Colonic mucosa (tissue), 4 donors: ENCODE measurements at regions not wholly inside any gene's neighbourhood (a gene's known extent, or its start where the extent isn't known, plus 50 kb on each side); places are given as distances from the start of the nearest gene placed in this dataset.
"Not testable (repeated sequence)": the region's sequence is repeated elsewhere in the genome, so short reads cannot be mapped to it uniquely, and the experiment has no call there.

Experiments used
- DNase-seq: peaks from one replicate; pipeline ENCODE4 v3.0.0-alpha.2; 2020
- H3K27ac ChIP-seq: fragments of 200-600 bp; one replicate; pipeline ENCODE4 v1.8.0; 2021
- H3K27me3 ChIP-seq: fragments of 200-600 bp; one replicate; pipeline ENCODE4 v1.8.0; 2021
- H3K36me3 ChIP-seq: fragments of 200-600 bp; one replicate; pipeline ENCODE4 v1.8.0; 2021
- H3K4me1 ChIP-seq: fragments of 200-600 bp; one replicate; pipeline ENCODE4 v1.8.0; 2021; ENCODE audit warnings: mild to moderate bottlenecking
- H3K4me3 ChIP-seq: fragments of 200-600 bp; one replicate; pipeline ENCODE4 v1.8.0; 2021
- H3K9ac ChIP-seq, 2 donors: one replicate each; pipeline ENCODE4 v1.7.0; 2013; ENCODE audit warnings: control low read depth in 2 of 2, low read depth in 2 of 2, low read length in 2 of 2
- H3K9me3 ChIP-seq: fragments of 200-600 bp; one replicate; pipeline ENCODE4 v1.8.0; 2021
- CTCF ChIP-seq: fragments of 200-600 bp; IDR thresholded peaks from one replicate; pipeline ENCODE4 v1.8.0; 2022; ENCODE audit warnings: antibody characterized with exemption, mild to moderate bottlenecking
- intact Hi-C: fragments of 100-400 bp; cut with DNase I; formaldehyde crosslinking; loops from one replicate; pipeline ENCODE4 v1.14.1; 2022
- donor health status: healthy.
- donor health status: DM: no; HTN: no; CAD: no.
- donor health status: DM: no; HTN: no; CAD: no.

- Histone ChIP-seq H3K36me3 (no peaks in the 10 kb centered on the region), H3K9ac (no peak overlapping the region), H3K4me3 (no peak overlapping the region), H3K4me1 (no peaks in the 10 kb centered on the region), H3K9me3 (no peaks in the 10 kb centered on the region), H3K27me3 (no peaks in the 10 kb centered on the region), H3K27ac (no peak overlapping the region)
- TF ChIP-seq CTCF: no peak
- no peak for DNase-seq
- intact Hi-C loops: loop anchor here (5.0 kb wide), 1 partner anchor 575 kb away; no protein-coding TSS in a partner anchor
These were observed 309.2 kb downstream of the PDCD6IP start for GRCh38 chr3:34107669-34108068.

DNA sequence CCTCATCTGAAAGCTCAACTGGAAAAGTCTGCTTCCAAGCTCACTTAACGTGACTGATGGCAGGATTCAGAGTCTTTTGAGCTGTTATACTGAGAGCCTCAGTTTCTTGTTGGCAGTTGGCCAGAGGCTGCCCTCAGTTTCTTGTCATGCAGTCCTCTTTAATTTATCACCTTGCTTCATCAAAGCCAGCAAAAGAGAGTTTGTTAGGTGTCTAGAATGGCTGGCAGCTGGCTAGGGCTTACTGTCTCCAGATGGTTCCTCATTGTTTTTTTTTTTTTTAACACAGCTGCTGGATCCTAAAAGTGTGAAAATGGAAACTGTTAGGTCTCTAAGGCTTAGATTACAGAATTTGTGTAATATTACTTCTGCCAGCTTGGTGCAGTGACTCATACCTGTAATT is 310.6 kb downstream of the PDCD6IP start:
- no peak overlapping the region for H3K4me3 ChIP-seq
- no peak overlapping the region for H3K9ac ChIP-seq
- H3K27ac ChIP-seq: no peak overlapping the region
- no peaks in the 10 kb centered on the region for H3K36me3 ChIP-seq
- no peaks in the 10 kb centered on the region for H3K9me3 ChIP-seq
- no peak for DNase-seq
- H3K27me3 ChIP-seq: no peaks in the 10 kb centered on the region
- no peak for TF ChIP-seq CTCF
- no peaks in the 10 kb centered on the region for H3K4me1 ChIP-seq
- intact Hi-C loops: loop anchor here (5.0 kb wide), 1 partner anchor 573 kb away; no protein-coding TSS in a partner anchor

DNA sequence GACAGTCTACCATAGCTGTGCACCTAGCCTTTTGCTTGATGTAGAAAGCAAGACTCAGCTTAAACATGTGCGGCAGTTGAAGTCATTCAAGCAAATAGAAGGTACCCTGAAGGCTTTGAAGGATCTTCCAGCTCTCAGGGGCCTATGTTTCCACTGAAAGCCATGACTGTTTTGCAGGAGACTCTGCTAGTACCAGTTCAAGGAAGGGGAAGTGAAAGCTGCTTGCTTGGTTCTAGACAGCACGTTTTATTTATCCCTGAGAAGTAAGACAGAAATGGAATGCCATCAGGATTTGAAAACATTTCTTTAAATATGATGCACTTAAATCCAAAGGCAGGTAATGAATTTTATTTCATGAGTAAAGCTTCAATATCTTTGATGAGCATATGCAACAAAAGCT is 311.4 kb downstream of the PDCD6IP start:
- intact Hi-C loops: loop anchor here (5.0 kb wide), 1 partner anchor 572 kb away; no protein-coding TSS in a partner anchor

DNA sequence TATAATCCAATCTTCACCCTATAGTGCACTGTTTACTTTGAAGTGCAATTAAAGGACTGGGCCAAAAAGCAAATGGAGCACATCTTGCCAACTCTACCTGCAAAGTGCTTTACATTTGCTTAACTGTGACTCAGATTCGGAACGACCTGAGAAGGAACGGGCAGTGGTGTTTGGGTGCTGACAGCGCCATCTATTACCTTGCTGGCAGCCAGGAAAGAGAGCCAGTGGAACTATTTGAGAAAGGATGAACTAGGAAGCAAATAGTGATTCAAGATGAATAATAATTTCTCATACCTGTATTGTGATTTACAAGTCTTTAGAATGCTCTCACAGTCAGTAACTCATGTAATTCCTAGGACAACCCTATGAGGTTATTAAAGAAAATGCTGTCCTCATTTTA is 312.9 kb downstream of the PDCD6IP start:
- Histone ChIP-seq H3K36me3 (no peaks in the 10 kb centered on the region), H3K9ac (no peak overlapping the region), H3K9me3 (no peaks in the 10 kb centered on the region), H3K27ac (no peak overlapping the region), H3K4me1 (no peaks in the 10 kb centered on the region), H3K4me3 (no peak overlapping the region), H3K27me3 (no peaks in the 10 kb centered on the region)
- intact Hi-C loops: no loop called here
- DNase-seq: no peak
- TF ChIP-seq CTCF: no peak

More for the DNA sequence above, 311.4 kb downstream of the PDCD6IP start:
- H3K4me3 ChIP-seq: no peak overlapping the region
- no peaks in the 10 kb centered on the region for H3K27me3 ChIP-seq
- no peak overlapping the region for H3K9ac ChIP-seq
- no peaks in the 10 kb centered on the region for H3K9me3 ChIP-seq
- no peak overlapping the region for H3K27ac ChIP-seq
- no peaks in the 10 kb centered on the region for H3K36me3 ChIP-seq
- no peak for TF ChIP-seq CTCF
- no peaks in the 10 kb centered on the region for H3K4me1 ChIP-seq
- DNase-seq: no peak

- H3K9me3 ChIP-seq, H3K36me3 ChIP-seq, H3K4me3 ChIP-seq, H3K27me3 ChIP-seq, H3K27ac ChIP-seq, DNase-seq, intact Hi-C loops, H3K4me1 ChIP-seq, H3K9ac ChIP-seq: not testable (repeated sequence)
These were observed 313.8 kb downstream of the PDCD6IP start for GRCh38 chr3:34112261-34112660.

- Histone ChIP-seq H3K27me3 (no peaks in the 10 kb centered on the region), H3K36me3 (no peaks in the 10 kb centered on the region), H3K4me1 (no peaks in the 10 kb centered on the region), H3K9me3 (no peaks in the 10 kb centered on the region), H3K9ac (no peak overlapping the region), H3K4me3 (no peak overlapping the region), H3K27ac (no peak overlapping the region)
- no peak for TF ChIP-seq CTCF
- intact Hi-C loops: no loop called here
- DNase-seq: no peak
These were observed 332.7 kb downstream of the PDCD6IP start for GRCh38 chr3:34131091-34131490.
